ENCODE measurements at regions not wholly inside any gene's neighbourhood (a gene's known extent, or its start where the extent isn't known, plus 50 kb on each side); places are given as distances from the start of the nearest gene placed in this dataset.

- no peak for ATAC-seq (replicated peaks in 6 of 8)
- Histone ChIP-seq H3K27ac (no peak overlapping the region), H3K4me1 (replicated peaks in 1 of 2) (peaks cover 0 to 6% of the 10 kb centered on the region in 2 donors), H3K4me3 (no peak overlapping the region)
- in situ Hi-C loops (cut with MboI; ENCODE audit: low pct_unique_long_range_greater_than_20kb in 2 of 9, low sequenced_read_pairs in 9 of 9, unreplicated experiment in 9 of 9), result no loop called here
- WGBS, 10 experiments, result 46 to 100% (median 83%) methylated on average over 2 to 11 of the region's 11 CpGs; no CpG with 5 or more reads in 2 of the 10 experiments
Measured at GRCh38 chr5:2143088-2143487, 260.4 kb upstream of the IRX4 start.

DNA sequence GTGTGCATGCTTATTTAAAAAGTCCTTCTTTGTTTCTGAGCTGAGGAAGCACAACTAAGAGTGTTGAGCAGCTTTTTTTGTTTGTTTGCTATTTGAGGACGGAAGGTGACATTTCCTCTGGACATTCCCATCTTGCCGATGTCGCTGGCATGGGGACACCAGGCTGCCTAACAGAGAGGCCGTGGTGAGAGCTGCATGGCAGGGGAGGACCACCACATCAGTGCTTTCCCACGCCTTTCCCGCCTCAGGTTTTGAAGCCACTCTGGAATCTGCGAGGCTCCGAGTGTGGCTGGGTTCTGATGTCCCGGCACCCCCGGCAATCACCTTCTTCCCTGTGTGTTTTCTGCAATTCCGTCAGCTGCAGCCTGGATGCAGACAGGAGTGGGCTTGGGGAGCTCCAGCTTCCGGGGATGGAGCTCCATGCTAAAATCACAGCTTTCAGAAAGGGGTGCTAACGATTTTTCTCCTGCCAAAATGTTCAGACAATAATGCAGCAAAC is 259.8 kb upstream of the IRX4 start:
- no peak overlapping the region for H3K27ac ChIP-seq
- 0 to 95% (median 59%) methylated on average over 1 to 12 of the region's 13 CpGs; no CpG with 5 or more reads in 1 of the 10 experiments for WGBS, 10 experiments
- peaks cover 0 to 6% of the 10 kb centered on the region in 2 donors for H3K4me1 ChIP-seq (replicated peaks in 1 of 2)
- no peak for ATAC-seq (replicated peaks in 6 of 8)
- H3K4me3 ChIP-seq, result no peak overlapping the region
- in situ Hi-C loops (cut with MboI; ENCODE audit: low pct_unique_long_range_greater_than_20kb in 2 of 9, low sequenced_read_pairs in 9 of 9, unreplicated experiment in 9 of 9), result no loop called here

GRCh38 chr5:2141254-2142000 is 258.7 kb upstream of the IRX4 start:
- Histone ChIP-seq H3K4me1 (replicated peaks in 1 of 2) (peaks cover 0 to 6% of the 10 kb centered on the region in 2 donors), H3K4me3 (no peak overlapping the region), H3K27ac (no peak overlapping the region)
- ATAC-seq (replicated peaks in 6 of 8), result no peak
- in situ Hi-C loops (cut with MboI; ENCODE audit: low pct_unique_long_range_greater_than_20kb in 2 of 9, low sequenced_read_pairs in 9 of 9, unreplicated experiment in 9 of 9), result no loop called here
- 0 to 88% (median 71%) methylated on average over 1 to 12 of the region's 26 CpGs; no CpG with 5 or more reads in 2 of the 10 experiments for WGBS, 10 experiments

GRCh38 chr5:2140501-2141175 is 257.9 kb upstream of the IRX4 start:
- WGBS, 10 experiments, result 28 to 91% (median 81%) methylated on average over 2 to 20 of the region's 25 CpGs; no CpG with 5 or more reads in 1 of the 10 experiments
- Histone ChIP-seq H3K27ac (no peak overlapping the region), H3K4me3 (no peak overlapping the region), H3K4me1 (replicated peaks in 1 of 2) (peaks cover 0 to 6% of the 10 kb centered on the region in 2 donors)
- ATAC-seq (replicated peaks in 6 of 8), result peak in 1 of 8 experiments; percentile 46
- in situ Hi-C loops (cut with MboI; ENCODE audit: low pct_unique_long_range_greater_than_20kb in 2 of 9, low sequenced_read_pairs in 9 of 9, unreplicated experiment in 9 of 9), result no loop called here

DNA sequence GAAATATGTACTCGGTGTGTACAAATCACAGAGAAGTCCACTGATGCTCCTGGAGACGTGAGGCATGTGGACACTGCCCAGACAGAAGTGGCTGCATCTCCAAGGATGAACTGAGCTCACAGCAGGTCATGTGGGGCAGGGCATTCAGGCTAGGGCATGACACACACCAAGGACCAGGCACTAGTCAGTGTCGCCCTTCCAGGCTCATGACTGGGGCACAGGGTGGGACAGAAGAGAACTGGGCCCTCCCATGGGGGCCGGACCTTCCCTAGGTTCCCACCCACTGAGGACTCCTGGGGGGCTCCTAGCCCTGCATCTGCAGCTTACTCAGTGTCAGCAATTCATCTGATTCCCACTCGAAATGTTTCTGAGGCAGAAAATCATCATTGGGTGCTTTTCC is 256.8 kb upstream of the IRX4 start:
- no peak overlapping the region for H3K27ac ChIP-seq
- no peak overlapping the region for H3K4me3 ChIP-seq
- 20 to 83% (median 50%) methylated on average over 1 to 3 of the region's 5 CpGs; no CpG with 5 or more reads in 5 of the 10 experiments for WGBS, 10 experiments
- in situ Hi-C loops (cut with MboI; ENCODE audit: low pct_unique_long_range_greater_than_20kb in 2 of 9, low sequenced_read_pairs in 9 of 9, unreplicated experiment in 9 of 9), result no loop called here
- ATAC-seq (replicated peaks in 6 of 8), result no peak
- H3K4me1 ChIP-seq (replicated peaks in 1 of 2), result peaks cover 0 to 6% of the 10 kb centered on the region in 2 donors

GRCh38 chr5:2138896-2139295 is 256.2 kb upstream of the IRX4 start:
- no peak overlapping the region for H3K27ac ChIP-seq
- no peak for ATAC-seq (replicated peaks in 6 of 8)
- no peak overlapping the region for H3K4me3 ChIP-seq
- in situ Hi-C loops (cut with MboI; ENCODE audit: low pct_unique_long_range_greater_than_20kb in 2 of 9, low sequenced_read_pairs in 9 of 9, unreplicated experiment in 9 of 9), result no loop called here
- H3K4me1 ChIP-seq (replicated peaks in 1 of 2), result peaks cover 0 to 6% of the 10 kb centered on the region in 2 donors
- WGBS, 10 experiments, result 26 to 82% (median 66%) methylated on average over 4 to 6 of the region's 12 CpGs; no CpG with 5 or more reads in 6 of the 10 experiments

DNA sequence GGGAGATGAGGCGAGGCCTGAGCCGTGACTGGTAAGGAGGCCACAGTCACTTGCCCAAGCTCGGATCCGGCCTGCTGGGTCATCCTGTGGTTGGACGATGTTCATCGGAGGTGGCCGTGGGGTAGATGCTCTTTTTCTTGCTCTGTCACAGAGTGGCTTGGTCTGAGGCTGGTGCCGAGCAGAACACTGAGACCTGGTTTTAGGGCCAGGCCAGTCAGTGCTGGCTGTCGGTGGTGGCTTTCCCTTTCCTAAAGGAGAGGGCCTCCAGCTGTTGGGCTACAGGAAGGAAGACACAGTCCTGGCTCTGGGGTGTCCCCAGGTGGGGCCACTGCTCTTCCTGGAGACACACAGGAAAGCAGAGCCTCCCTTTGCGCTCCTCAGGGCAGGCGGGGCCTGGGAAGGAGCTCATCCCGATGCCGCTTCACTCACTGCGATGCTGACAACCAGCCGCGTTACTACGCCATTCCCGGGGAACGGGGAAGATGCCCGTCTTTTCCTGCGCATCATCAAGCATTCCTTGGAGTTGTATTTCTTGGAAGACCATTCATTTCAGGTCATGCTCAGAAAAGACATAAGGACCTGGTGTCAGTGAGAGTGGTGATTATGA is 254.8 kb upstream of the IRX4 start:
- Histone ChIP-seq H3K27ac (no peak overlapping the region), H3K4me1 (replicated peaks in 1 of 2) (peaks cover 0 to 6% of the 10 kb centered on the region in 2 donors), H3K4me3 (no peak overlapping the region)
- WGBS, 10 experiments, result 48 to 100% (median 90%) methylated on average over 1 to 13 of the region's 21 CpGs; no CpG with 5 or more reads in 2 of the 10 experiments
- in situ Hi-C loops (cut with MboI; ENCODE audit: low pct_unique_long_range_greater_than_20kb in 2 of 9, low sequenced_read_pairs in 9 of 9, unreplicated experiment in 9 of 9), result no loop called here
- no peak for ATAC-seq (replicated peaks in 6 of 8)

- ATAC-seq (replicated peaks in 6 of 8), result no peak
- 50 to 100% (median 95%) methylated on average over 2 to 19 of the region's 44 CpGs; no CpG with 5 or more reads in 5 of the 10 experiments for WGBS, 10 experiments
Measured at GRCh38 chr5:2136728-2137333, 254.1 kb upstream of the IRX4 start.

DNA sequence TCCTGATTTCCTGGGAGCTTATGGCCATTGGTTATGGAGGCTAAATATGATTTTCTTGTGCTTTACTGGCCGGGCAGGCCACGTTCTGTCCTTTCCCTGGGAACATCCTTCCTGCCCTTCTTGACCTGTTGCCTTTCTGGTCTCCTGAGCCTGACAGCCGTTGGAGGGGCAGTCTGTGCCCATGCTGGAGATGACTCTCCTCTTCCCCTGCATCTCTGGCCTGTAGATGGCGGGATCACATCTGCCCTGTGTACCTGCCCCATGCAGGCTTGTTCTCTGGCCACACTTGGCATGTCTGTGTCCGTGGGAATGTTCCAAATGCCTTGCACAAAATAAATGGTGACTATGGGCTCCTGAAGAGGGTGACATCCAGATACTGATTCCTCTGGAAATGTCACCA is 253.1 kb upstream of the IRX4 start:
- Histone ChIP-seq H3K4me1 (replicated peaks in 1 of 2) (peaks cover 0 to under 1% of the 10 kb centered on the region in 2 donors), H3K27ac (no peak overlapping the region), H3K4me3 (no peak overlapping the region)
- in situ Hi-C loops (cut with MboI; ENCODE audit: low pct_unique_long_range_greater_than_20kb in 2 of 9, low sequenced_read_pairs in 9 of 9, unreplicated experiment in 9 of 9), result no loop called here
- 0 to 100% (median 67%) methylated on average over 1 to 3 of the region's 5 CpGs; no CpG with 5 or more reads in 3 of the 10 experiments for WGBS, 10 experiments
- no peak for ATAC-seq (replicated peaks in 6 of 8)

More at GRCh38 chr5:2136728-2137333, 254.1 kb upstream of the IRX4 start:
- no peak overlapping the region for H3K27ac ChIP-seq
- no peak overlapping the region for H3K4me3 ChIP-seq
- in situ Hi-C loops (cut with MboI; ENCODE audit: low pct_unique_long_range_greater_than_20kb in 2 of 9, low sequenced_read_pairs in 9 of 9, unreplicated experiment in 9 of 9), result no loop called here
- H3K4me1 ChIP-seq (replicated peaks in 1 of 2), result peaks cover 0 to 6% of the 10 kb centered on the region in 2 donors

GRCh38 chr5:2135354-2135753 is 252.6 kb upstream of the IRX4 start:
- in situ Hi-C loops (cut with MboI; ENCODE audit: low pct_unique_long_range_greater_than_20kb in 2 of 9, low sequenced_read_pairs in 9 of 9, unreplicated experiment in 9 of 9), result no loop called here
- Histone ChIP-seq H3K27ac (no peak overlapping the region), H3K4me1 (replicated peaks in 1 of 2) (peaks cover 0 to under 1% of the 10 kb centered on the region in 2 donors), H3K4me3 (no peak overlapping the region)
- WGBS, 10 experiments, result 13 to 96% (median 75%) methylated on average over 1 to 5 of the region's 8 CpGs; no CpG with 5 or more reads in 4 of the 10 experiments
- peak in 3 of 8 experiments; percentile 6 to 10 (median 9) for ATAC-seq (replicated peaks in 6 of 8)

- in situ Hi-C loops (cut with MboI; ENCODE audit: low pct_unique_long_range_greater_than_20kb in 2 of 9, low sequenced_read_pairs in 9 of 9, unreplicated experiment in 9 of 9), result no loop called here
- WGBS, 10 experiments, result 10 to 95% (median 52%) methylated on average over 1 to 14 of the region's 19 CpGs; no CpG with 5 or more reads in 1 of the 10 experiments
- Histone ChIP-seq H3K4me3 (no peak overlapping the region), H3K27ac (no peak overlapping the region), H3K4me1 (replicated peaks in 1 of 2) (peaks cover 0 to 7% of the 10 kb centered on the region in 2 donors)
- peak in 5 of 8 experiments; percentile 27 to 90 (median 87) for ATAC-seq (replicated peaks in 6 of 8)
Measured at GRCh38 chr5:2134543-2135292, 252.0 kb upstream of the IRX4 start.

GRCh38 chr5:2133936-2134335 is 251.2 kb upstream of the IRX4 start:
- in situ Hi-C loops (cut with MboI; ENCODE audit: low pct_unique_long_range_greater_than_20kb in 2 of 9, low sequenced_read_pairs in 9 of 9, unreplicated experiment in 9 of 9), result no loop called here
- Histone ChIP-seq H3K27ac (no peak overlapping the region), H3K4me3 (no peak overlapping the region), H3K4me1 (replicated peaks in 1 of 2) (peaks cover 0 to 15% of the 10 kb centered on the region in 2 donors)
- ATAC-seq (replicated peaks in 6 of 8), result no peak
- 65 to 100% (median 81%) methylated on average over 1 to 4 of the region's 6 CpGs; no CpG with 5 or more reads in 4 of the 10 experiments for WGBS, 10 experiments

Measured in motor neuron (in vitro differentiated cells).